HL-60 (cell line): ENCODE measurements at regions not wholly inside any gene's neighbourhood (a gene's known extent, or its start where the extent isn't known, plus 50 kb on each side); places are given as distances from the start of the nearest gene placed in this dataset.

Source experiments
- CTCF ChIP-seq: IDR thresholded peaks from one replicate; pipeline ENCODE4 v1.5.1; 2011; ENCODE audit warnings: low read length, control low read depth, inconsistent platforms; ENCODE audit not compliant: insufficient read depth
- GABPA ChIP-seq: IDR thresholded peaks from 2 replicates; pipeline ENCODE4 v1.6.1; 2012; ENCODE audit warnings: low read depth
- POLR2AphosphoS5 ChIP-seq: IDR thresholded peaks from 2 replicates; pipeline ENCODE4 v1.6.1; 2012; ENCODE audit warnings: low read depth
- REST ChIP-seq: IDR thresholded peaks from 2 replicates; pipeline ENCODE4 v1.6.1; 2012; ENCODE audit warnings: low read depth; ENCODE audit not compliant: insufficient replicate concordance

DNA sequence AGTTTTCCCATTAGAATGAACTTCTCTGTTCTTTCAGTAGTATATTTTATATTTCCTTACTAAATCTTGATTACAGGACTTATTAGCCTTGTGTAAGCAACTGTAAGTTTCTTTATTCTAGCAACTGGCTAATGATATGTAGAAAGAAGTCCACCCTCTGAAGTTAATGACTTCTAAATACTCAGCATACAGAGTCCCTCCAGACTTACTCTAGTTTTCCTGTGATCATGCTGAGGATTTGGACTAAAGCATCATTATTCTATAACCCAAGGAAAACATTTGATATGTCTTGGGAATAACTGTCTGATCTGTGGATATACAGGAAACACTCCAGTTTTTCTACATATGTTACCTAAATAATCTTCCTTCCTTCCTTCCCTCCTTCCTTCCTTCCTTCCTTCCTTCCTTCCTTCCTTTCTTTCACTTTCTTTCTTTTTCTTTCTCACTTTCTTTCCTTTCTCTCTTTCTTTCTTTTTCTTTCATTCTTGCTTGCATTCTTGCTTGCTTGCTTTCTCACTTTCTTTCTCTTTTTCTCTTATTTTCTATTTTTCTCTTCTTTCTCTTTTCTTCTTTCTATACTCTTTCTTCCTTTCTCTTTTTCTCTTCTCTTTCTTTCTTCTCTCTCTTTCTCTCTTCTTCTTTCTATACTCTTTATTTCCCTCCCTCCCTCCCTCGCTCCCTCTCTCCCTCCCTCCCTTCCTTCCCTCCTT, 297.6 kb upstream of the MTPN start:
- TF ChIP-seq CTCF (no peak), REST (no peak), GABPA (no peak), POLR2AphosphoS5 (no peak)
